ENCODE measurements at regions not wholly inside any gene's neighbourhood (a gene's known extent, or its start where the extent isn't known, plus 50 kb on each side); places are given as distances from the start of the nearest gene placed in this dataset.
A peak's percentile ranks its signal among the peaks of the same experiment; 100 is the strongest.

DNA sequence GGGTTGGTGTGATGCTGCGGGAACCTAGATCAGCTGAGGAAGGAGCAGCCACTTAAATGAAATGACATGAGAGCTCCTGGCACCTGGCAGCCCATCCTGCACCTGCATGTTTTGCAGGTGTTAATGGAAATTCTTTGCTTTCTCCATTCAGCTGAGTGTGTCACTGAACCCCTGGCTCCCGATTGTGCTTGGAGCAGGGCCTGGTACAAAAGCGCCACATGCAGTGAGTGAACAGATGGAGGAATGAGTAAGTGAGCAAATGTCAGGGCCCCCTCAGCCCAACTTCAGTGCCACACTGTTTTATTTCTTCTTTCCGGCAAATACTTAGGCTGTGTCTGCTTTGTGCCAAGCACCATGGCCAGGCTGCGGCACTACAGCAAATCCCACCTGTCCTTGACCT is 132.2 kb downstream of the ASB7 start:
- no peak for DNase-seq (ENCODE audit: low read depth)

GRCh38 chr15:100735129-100736053 is 133.0 kb downstream of the ASB7 start:
- DNase-seq (ENCODE audit: low read depth): no peak

DNA sequence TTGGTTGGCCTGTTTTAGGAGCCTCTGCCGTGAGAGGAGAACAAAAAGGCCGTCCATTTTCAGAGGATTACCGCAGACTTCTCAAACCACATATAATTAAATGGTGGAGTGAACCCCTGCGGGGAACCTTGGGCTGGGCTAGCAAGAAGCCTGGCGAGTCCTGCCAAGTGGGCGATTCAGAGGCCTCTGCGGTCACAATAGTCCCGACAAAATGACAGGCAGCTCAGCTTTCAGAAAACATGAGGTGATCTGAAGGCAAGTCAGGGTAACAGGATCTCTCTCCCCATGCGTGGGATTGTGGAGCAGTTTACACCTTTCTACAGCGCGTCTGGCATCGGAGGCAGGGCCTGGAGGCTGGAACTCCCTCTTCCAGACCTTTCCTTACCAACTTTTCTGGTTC is 134.8 kb downstream of the ASB7 start:
- no peak for DNase-seq (ENCODE audit: low read depth)

DNA sequence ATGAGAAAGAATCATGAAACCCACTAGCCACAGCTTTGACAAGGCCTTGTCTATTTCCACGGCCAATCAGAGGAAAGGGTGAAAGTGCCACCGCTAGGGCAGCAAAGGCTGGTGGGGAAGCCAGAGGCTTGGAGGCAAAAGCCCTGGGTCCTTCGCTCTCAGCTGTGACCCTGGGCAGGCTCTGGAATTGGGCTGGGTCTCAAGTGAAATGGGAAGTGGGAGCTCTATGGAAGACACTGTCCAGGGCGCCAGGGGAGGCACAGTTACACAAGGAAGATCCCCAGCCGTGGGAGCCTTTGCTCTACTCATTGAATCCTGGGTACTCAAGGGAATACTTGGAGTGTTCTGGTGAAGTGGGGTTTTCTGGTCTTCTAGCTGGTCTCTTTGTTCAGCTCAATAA is 136.2 kb downstream of the ASB7 start:
- no peak for DNase-seq (ENCODE audit: low read depth)

- DNase-seq (ENCODE audit: low read depth): no peak
Measured at GRCh38 chr15:100740138-100740537, 137.7 kb downstream of the ASB7 start.

DNA sequence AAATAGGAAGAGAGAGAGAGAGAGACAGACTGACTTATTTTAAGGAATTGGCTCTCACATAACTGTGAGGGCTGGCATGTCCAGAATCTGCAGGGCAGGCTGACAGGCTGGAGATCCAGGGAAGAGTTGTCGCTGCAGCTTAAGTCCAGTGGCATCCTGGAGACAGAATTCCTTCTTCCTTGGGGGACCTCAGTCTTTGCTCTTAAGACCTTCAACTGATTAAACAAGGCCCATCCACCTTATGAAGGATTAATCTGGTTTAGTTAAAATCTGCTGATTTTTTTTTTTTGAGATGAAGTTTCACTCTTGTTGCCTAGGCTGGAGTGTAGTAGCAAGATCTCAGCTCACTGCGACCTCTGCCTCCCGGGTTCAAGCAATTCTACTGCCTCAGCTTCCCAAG is 128.0 kb upstream of the ALDH1A3 start:
- DNase-seq (ENCODE audit: low read depth): no peak

DNA sequence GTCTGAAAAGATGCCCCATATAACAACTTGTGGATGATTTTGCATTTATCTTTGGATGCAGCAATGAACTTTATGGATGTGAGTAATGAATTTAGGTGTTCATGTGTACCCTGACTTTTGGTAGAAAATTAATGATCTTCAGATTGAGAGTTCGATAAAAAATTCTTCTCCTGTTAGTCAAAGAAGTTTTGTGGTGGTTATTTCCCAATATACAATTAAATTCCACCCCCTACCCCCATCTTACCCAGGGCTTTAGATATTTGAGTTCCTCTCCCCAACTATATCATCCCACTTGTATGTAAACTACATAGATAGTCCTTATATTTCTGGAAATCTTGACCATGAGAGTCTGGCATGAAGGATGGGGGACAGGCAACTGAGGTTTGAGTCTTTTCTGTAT is 126.1 kb upstream of the ALDH1A3 start:
- no peak for DNase-seq (ENCODE audit: low read depth)

DNA sequence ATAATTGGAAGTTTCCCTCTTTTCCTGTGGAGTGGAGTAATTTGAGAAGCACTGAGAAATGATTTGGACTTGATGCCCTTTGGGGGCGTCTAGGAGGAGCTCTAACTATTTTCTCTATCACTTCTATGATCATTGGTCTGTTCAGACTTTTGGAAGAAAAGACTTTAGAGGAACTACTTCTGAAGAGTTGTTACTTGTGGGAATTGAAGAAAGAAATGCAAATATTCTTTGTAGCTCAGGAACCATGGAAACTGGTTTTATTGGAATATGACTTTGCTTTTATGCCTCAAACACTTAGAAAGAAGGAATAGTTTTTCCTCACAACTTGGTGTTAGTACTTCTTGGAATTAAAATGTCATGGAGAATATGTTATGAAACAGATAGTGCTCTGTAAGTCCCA is 122.0 kb upstream of the ALDH1A3 start:
- no peak for DNase-seq (ENCODE audit: low read depth)

- no peak for DNase-seq (ENCODE audit: low read depth)
Measured at GRCh38 chr15:100758555-100758954, 121.1 kb upstream of the ALDH1A3 start.

GRCh38 chr15:100759106-100759505 is 120.5 kb upstream of the ALDH1A3 start:
- DNase-seq (ENCODE audit: low read depth): no peak

- DNase-seq (ENCODE audit: low read depth): peak; percentile 44
Measured at GRCh38 chr15:100759698-100760356, 119.8 kb upstream of the ALDH1A3 start.

GRCh38 chr15:100760357-100760903 is 119.2 kb upstream of the ALDH1A3 start:
- DNase-seq (ENCODE audit: low read depth): no peak

DNA sequence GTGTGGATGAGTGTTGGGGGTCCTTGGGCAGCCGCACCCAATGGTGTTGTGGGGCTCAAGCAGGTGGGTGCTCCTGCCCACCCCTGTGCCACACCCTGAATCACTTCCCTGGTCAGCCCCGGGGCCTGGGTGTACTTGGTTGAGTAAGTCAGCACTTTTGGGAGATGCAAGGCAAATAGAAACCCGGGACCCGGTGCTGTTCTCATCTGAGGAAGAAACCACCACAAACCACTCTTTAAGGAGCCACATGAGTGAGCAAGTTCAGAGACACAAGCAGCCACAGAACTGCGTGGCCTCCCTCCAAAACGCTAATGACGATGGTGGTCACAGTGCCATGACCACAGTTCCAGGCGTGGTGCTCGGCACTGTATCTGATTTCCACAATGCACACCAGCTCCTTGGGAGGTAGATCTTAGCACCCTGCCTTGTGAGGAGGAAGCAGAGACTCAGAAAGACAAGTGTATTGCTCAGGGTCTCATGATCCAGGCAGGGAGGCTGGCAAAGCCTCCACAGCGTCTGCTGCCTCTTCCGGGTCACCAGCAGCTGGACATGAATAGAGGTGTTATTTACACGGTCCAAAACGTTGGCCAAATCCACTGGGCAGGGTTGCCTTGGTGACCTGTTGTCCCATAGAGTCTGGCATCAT is 118.2 kb upstream of the ALDH1A3 start:
- no peak for DNase-seq (ENCODE audit: low read depth)

DNA sequence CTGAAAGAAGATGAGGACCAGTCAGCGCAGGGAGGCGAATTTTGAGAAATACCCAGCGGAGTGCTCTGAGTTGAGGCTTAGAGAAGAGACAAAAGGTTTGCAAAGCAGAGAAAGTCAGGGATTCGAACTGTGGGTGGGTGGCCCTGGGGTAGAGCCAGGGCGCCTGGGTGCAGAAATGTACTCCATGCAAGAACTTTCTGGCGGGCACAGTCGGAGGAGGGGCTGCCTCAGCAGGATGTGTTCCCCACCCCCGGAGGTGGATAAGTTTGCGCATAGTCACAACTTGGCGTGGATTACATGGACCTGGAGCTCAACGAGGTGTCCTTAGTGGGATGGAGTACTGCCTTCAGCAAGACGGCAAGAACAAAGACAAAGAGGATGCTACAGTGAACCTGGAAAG is 117.3 kb upstream of the ALDH1A3 start:
- no peak for DNase-seq (ENCODE audit: low read depth)

DNA sequence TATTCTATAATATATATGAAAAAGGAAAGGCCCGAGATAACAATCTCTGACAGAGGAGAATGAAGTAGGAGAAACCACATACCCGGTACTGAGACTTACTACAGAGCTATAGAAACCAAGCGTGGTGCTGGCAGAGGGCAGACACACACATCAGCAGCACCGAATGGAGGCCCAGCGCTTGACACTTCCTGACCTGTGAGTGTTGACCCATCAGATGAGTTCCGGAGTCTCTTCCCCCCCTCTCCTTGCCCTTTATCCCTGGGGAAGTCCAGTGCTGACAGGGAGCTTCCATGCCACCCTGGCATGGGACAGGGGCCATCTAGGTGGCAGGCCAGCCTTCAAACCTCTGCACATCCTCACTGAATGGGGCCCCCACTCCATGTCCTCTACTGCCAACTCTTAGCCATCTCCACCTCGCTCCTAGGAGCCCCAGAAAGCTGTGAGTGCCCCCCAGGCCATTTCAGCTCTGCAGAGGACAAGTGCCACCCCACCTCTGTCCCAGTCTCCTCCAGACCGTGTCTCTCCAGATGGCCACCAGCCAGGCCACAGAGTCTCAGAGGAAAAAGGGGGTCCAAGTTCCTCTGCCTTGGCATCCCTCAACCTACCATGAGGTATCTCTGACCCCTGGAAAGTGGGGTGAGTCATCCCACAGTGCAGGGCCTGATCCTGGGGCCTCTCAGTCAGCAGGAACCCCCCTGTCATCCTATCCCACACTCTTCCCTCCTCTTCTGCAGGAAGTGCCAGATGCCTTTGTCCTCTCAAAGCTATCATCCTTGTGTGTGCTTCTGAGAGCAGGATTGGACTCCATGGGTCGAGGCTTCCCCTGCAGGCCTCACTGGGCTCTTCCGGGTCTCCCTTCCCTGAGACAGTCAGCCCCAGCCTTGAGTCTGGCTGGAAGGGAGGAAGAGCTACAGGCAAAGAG is 116.5 kb upstream of the ALDH1A3 start:
- DNase-seq (ENCODE audit: low read depth): no peak

DNA sequence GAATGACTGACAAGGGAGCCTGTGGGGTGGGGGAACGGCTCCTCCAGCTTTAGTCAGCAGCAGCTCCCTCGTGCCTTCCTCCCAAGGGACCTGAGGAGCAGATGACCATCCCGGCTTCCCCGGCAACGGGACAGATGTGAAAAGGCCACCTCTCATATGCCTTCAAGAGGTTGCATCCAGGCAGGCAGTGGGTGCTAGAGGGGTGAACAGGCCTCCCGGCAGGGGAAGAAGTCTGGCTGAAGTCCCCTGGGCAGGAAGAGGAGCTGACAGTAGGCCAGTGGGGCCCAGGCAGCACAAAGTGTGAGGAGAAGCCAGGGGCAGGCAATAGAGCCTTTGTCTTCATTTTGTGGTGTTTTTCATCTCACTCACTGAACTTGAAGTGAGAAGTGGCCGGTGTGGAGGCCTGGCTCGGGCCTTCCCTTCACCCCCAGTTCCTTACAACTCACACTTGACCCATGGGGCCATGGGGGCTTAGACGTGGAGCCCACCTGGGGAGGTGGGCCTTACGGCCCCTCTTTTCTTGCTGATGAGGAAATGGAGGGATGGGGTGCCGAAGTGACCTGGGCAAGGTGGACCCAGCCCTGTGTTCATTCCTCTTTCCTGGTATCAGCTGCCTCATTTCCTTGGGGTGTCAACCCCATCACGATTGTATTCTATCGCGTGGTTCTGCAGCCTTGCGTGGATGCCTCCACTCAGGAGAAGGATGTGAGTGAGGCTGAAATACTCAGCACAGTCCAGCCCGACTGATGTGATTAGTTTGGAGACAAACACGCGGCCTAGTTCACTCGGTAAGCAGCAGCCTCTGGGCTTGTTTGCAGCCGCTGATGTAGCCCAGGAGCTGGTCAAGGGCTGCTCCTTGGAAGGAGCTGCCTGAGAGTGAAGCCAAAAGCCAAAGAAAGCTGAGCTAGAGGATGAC is 115.5 kb upstream of the ALDH1A3 start:
- DNase-seq (ENCODE audit: low read depth): peak; percentile 93

DNA sequence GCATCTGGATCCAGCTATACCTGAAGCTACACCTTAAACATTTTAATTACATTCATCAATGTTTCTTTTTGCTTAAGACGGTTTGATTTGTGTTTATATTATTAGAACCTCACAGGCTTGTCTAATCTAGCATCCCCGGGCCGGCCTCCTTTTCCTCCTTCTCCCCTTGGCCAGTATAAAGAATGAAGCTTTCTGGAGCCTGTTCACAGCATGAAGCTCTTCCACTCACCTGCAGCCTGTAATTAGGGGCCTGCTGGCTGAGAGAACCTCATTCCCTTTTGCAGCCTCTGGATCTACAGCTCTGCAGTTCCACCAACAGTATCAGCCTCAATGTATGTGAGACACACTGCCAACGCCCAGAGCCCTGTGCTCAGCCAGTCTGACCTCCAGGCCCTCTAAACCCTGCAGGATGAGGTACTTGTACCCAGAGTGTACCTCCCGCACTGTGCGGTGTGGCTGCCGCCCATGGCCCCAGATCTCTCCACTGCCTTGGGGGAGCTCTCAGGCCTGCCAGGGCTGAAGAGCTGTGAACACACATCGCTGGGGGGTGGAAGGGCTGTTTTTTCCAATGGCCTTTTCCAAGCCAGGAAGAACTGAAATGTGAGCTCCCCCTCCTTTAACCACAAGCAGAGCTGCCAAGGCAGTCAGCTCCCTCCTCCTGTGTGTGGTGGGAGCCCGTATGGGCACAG is 114.7 kb upstream of the ALDH1A3 start:
- peak; percentile 83 for DNase-seq (ENCODE audit: low read depth)

- no peak for DNase-seq (ENCODE audit: low read depth)
Measured at GRCh38 chr15:100765467-100766241, 114.0 kb upstream of the ALDH1A3 start.
